Tibial artery (tissue), 4 donors: ENCODE measurements at regions not wholly inside any gene's neighbourhood (a gene's known extent, or its start where the extent isn't known, plus 50 kb on each side); places are given as distances from the start of the nearest gene placed in this dataset.

Experiments used
- DNase-seq, 2 donors: peaks; one replicate each; pipeline ENCODE4 v3.0.0-alpha.2; 2019
- H3K27ac ChIP-seq, 2 donors: fragments of 200-600 bp; sonication (generic) in 1 of 2; 1 replicate in 1 of 2; 2 replicates in 1 of 2; pipeline ENCODE4 v1.5.1; 2018 to 2019; ENCODE audit warnings: mild to moderate bottlenecking in 1 of 2
- H3K27me3 ChIP-seq, 2 donors: fragments of 200-600 bp; sonication (generic) in 1 of 2; one replicate each; pipeline versions ENCODE4 v1.5.1 to v1.6.0; 2016 to 2019
- H3K36me3 ChIP-seq, 3 donors: fragments of 200-600 bp; sonication (generic) in 2 of 3; one replicate each; pipeline ENCODE4 v1.5.1; 2016 to 2019; ENCODE audit warnings: mild to moderate bottlenecking in 2 of 3
- H3K4me1 ChIP-seq, 4 donors: fragments of 200-600 bp; sonication (generic) in 2 of 4; 1 replicate in 3 of 4; 2 replicates in 1 of 4; pipeline ENCODE4 v1.5.1; 2016 to 2019
- H3K4me3 ChIP-seq, 2 donors: fragments of 200-600 bp; sonication (generic) in 1 of 2; 1 replicate in 1 of 2; 2 replicates in 1 of 2; pipeline ENCODE4 v1.5.1; 2018 to 2019; ENCODE audit warnings: mild to moderate bottlenecking in 2 of 2
- H3K9me3 ChIP-seq, 3 donors: fragments of 200-600 bp; sonication (generic) in 1 of 3; one replicate each; pipeline ENCODE4 v1.5.1; 2016 to 2019
- CTCF ChIP-seq, 2 experiments: fragments of 200-600 bp in 1 of 2; fragments of 450-650 bp in 1 of 2; IDR thresholded peaks; one replicate each; pipeline ENCODE4 v1.5.1; 2017 to 2019; ENCODE audit warnings: antibody characterized with exemption in 2 of 2, mild to moderate bottlenecking in 1 of 2, moderate library complexity in 1 of 2
- intact Hi-C: fragments of 100-400 bp; cut with DNase I; formaldehyde crosslinking; loops from one replicate; pipeline ENCODE4 v1.15.0; 2023; ENCODE audit warnings: low total_unique reads

- intact Hi-C loops = no loop called here
- no peaks in the 10 kb centered on the region for H3K4me1 ChIP-seq
- no peak for DNase-seq
- no peaks in the 10 kb centered on the region for H3K27me3 ChIP-seq
- no peak overlapping the region for H3K27ac ChIP-seq
- TF ChIP-seq CTCF (IDR thresholded peaks at IDR 0.05) = no peak
- H3K4me3 ChIP-seq = no peak overlapping the region
- no peaks in the 10 kb centered on the region for H3K9me3 ChIP-seq
- no peaks in the 10 kb centered on the region for H3K36me3 ChIP-seq
Observed at GRCh38 chr5:89377767-89378455, 494.9 kb upstream of the MEF2C start.

GRCh38 chr5:89374818-89375521 lies 492.0 kb upstream of the MEF2C start:
- TF ChIP-seq CTCF (IDR thresholded peaks at IDR 0.05) = no peak
- DNase-seq = no peak
- no peak overlapping the region for H3K4me3 ChIP-seq
- H3K4me1 ChIP-seq = no peaks in the 10 kb centered on the region
- H3K36me3 ChIP-seq = no peaks in the 10 kb centered on the region
- H3K9me3 ChIP-seq = no peaks in the 10 kb centered on the region
- intact Hi-C loops = no loop called here
- no peak overlapping the region for H3K27ac ChIP-seq
- H3K27me3 ChIP-seq = no peaks in the 10 kb centered on the region

- H3K36me3 ChIP-seq = no peaks in the 10 kb centered on the region
- TF ChIP-seq CTCF (IDR thresholded peaks at IDR 0.05) = no peak
Observed at GRCh38 chr5:89374144-89374784, 491.3 kb upstream of the MEF2C start.

GRCh38 chr5:89372176-89372575 lies 489.2 kb upstream of the MEF2C start:
- no peaks in the 10 kb centered on the region for H3K36me3 ChIP-seq
- intact Hi-C loops = no loop called here
- TF ChIP-seq CTCF (IDR thresholded peaks at IDR 0.05) = no peak
- no peaks in the 10 kb centered on the region for H3K4me1 ChIP-seq
- H3K27ac ChIP-seq = no peak overlapping the region
- H3K4me3 ChIP-seq = no peak overlapping the region
- DNase-seq = no peak
- no peaks in the 10 kb centered on the region for H3K9me3 ChIP-seq
- no peaks in the 10 kb centered on the region for H3K27me3 ChIP-seq

More at GRCh38 chr5:89374144-89374784, 491.3 kb upstream of the MEF2C start:
- Histone ChIP-seq H3K9me3 (no peaks in the 10 kb centered on the region), H3K27me3 (no peaks in the 10 kb centered on the region), H3K4me3 (no peak overlapping the region), H3K27ac (no peak overlapping the region), H3K4me1 (no peaks in the 10 kb centered on the region)
- intact Hi-C loops = no loop called here
- DNase-seq = no peak

- no peak for TF ChIP-seq CTCF (IDR thresholded peaks at IDR 0.05)
Observed at GRCh38 chr5:89371646-89372045, 488.7 kb upstream of the MEF2C start.

More at GRCh38 chr5:89371646-89372045, 488.7 kb upstream of the MEF2C start:
- DNase-seq = no peak
- no peaks in the 10 kb centered on the region for H3K9me3 ChIP-seq
- intact Hi-C loops = no loop called here
- no peaks in the 10 kb centered on the region for H3K36me3 ChIP-seq
- H3K4me3 ChIP-seq = no peak overlapping the region
- no peaks in the 10 kb centered on the region for H3K27me3 ChIP-seq
- no peaks in the 10 kb centered on the region for H3K4me1 ChIP-seq
- no peak overlapping the region for H3K27ac ChIP-seq
